Skin of body (tissue), 1 donor: ENCODE measurements at regions not wholly inside any gene's neighbourhood (a gene's known extent, or its start where the extent isn't known, plus 50 kb on each side); places are given as distances from the start of the nearest gene placed in this dataset.

ENCODE experiments used
- DNase-seq: peaks from one replicate; lab custom pipeline; 2025; lab: John Stamatoyannopoulos, UW

DNA sequence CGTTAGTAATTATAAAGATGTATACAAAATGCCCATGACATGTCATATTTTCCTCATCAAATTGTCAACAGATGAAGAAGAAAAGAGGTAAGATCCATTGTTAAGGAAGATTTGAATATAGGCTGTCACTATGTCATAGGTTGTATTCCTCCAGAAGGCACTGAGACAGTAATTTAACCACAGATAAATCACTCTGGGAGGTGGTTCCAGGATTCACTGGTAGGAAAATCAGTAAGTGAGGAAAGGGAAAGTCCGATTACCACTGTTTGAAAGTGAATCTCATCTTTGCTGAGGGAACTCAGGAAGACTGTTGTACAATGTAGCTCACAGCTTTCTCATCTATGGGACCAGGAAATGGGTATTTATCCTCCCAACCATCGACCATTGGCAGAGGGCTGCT, 152.8 kb upstream of the TMEFF2 start:
- no peak for DNase-seq

GRCh38 chr2:192345287-192345686, 150.6 kb upstream of the TMEFF2 start:
- DNase-seq: no peak

- no peak for DNase-seq
Measured at GRCh38 chr2:192333642-192334041, 138.9 kb upstream of the TMEFF2 start.

- no peak for DNase-seq
Measured at GRCh38 chr2:192328297-192328696, 133.6 kb upstream of the TMEFF2 start.

DNA sequence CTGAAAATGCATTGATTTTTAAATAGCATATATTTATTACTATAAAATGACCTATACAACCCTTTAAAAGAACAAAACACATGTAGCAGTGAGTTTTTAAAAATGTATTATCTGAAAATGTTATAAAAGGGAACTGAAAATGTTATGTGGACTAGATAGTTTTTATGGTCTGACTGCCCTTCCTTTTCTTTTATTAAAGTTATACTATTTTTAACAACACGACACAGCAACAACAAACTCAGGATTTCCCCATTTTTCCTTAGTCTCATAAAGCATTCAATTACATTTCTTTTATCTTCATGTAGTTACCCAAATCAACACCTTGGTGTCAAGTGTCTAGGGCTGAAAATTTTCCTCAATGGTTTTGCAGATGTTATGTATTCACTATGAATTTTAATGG, 132.8 kb upstream of the TMEFF2 start:
- no peak for DNase-seq

- no peak for DNase-seq
Measured at GRCh38 chr2:192315543-192315942, 120.8 kb upstream of the TMEFF2 start.

DNA sequence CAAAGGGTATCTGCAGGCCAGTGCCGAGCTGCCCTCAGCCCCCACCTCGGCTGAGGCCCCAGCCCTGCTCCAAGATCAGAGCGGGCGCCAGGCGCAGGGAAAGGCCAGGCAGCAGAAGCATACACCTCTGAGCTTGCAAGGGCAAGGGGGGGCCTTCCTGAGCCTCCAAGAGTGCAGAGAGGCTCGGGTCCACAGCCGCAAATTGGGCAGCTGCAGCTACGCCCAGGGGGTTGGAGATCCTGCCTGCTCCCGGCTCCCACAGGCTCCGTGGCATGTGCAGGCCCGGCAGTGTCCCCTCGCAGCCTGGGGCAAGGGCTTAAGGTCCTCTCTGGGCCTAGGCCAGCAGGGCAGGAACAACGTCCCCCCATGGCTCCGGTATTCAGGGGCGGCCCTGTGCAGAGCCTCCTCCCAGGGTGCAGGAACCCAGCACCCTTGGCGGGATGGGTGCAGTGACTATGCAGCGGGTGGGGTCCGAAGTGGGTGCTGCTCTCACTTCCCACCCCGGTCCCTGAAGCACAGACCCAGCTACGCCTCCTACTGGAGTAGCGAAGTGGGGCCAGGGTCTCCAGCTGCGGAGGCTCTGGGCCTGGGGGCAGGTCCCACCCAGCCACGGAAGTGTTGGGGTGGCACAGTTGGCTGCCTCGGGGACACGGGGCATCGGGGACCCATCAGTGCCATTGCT, 120.2 kb upstream of the TMEFF2 start:
- no peak for DNase-seq

GRCh38 chr2:192313773-192314172, 119.0 kb upstream of the TMEFF2 start:
- DNase-seq: no peak

GRCh38 chr2:192311701-192312460, 117.1 kb upstream of the TMEFF2 start:
- DNase-seq: no peak

- DNase-seq: no peak
Measured at GRCh38 chr2:192307530-192307929, 112.8 kb upstream of the TMEFF2 start.

- DNase-seq: no peak
Measured at GRCh38 chr2:192298664-192299063, 103.9 kb upstream of the TMEFF2 start.

- DNase-seq: no peak
Measured at GRCh38 chr2:192292478-192292877, 97.7 kb upstream of the TMEFF2 start.

DNA sequence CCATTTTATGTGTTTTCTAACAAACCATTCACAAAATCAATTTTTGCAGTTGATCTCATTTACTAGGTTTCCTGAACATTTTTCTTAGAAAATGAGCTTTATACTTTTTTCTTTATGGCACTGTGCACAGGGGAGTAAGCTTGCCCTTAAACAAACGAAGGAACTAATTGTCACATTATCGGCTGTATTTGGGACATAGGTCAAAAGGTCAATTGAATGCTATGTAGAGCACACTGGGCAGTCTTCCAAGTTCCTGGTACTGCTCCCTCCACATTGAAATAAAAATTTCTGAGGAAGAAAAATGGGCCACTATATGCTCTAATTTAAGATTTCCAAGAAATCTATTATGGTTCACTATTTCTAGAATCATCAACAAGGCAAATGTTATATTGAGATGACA, 93.6 kb upstream of the TMEFF2 start:
- no peak for DNase-seq

DNA sequence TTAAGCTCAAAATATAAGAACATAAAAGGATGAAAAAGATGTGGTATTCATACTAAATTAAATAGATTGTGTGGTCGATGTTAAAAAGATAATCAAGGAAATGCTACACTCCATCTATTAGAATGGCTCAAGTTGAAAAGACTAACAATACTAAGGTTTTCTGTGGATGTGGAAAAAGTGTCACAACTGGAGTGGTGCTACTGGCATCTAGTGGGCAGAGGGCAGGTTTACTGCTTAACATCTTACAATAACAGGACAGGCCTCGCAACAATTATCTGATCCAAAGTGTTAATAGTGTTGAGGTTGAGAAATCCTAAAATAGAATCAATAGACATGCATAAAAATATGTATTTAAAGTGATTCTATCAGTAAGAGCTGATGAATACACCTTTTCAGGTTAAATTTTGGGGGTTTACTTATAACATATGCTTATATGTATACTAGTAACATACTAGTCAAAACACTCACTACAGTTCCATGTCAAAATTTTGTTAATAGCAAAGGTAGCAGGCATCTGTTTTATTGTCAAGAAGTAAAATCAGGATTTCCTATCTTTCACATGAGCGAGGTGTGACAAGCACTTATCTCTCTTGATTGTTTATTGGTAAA, 91.5 kb upstream of the TMEFF2 start:
- DNase-seq: no peak

- DNase-seq: no peak
Measured at GRCh38 chr2:192283450-192283849, 88.7 kb upstream of the TMEFF2 start.

DNA sequence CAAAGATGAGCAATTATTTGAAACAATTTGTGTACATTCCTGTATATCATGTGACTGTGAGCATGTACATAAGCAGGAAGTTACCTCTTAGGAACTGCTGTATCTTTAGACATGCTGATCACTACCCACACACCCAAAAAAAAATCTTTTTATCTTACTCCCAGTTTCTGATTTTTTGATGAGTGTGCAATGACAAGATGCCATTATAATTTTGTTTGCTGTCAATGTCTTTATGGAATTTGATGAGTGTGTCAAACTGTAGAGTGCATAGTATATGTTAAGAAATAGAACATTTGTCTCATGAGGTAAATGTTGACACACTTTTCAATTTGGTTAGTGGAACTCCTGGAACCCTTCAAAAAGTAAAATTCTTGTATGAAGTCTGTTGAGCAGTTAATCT, 84.0 kb upstream of the TMEFF2 start:
- DNase-seq: no peak

DNA sequence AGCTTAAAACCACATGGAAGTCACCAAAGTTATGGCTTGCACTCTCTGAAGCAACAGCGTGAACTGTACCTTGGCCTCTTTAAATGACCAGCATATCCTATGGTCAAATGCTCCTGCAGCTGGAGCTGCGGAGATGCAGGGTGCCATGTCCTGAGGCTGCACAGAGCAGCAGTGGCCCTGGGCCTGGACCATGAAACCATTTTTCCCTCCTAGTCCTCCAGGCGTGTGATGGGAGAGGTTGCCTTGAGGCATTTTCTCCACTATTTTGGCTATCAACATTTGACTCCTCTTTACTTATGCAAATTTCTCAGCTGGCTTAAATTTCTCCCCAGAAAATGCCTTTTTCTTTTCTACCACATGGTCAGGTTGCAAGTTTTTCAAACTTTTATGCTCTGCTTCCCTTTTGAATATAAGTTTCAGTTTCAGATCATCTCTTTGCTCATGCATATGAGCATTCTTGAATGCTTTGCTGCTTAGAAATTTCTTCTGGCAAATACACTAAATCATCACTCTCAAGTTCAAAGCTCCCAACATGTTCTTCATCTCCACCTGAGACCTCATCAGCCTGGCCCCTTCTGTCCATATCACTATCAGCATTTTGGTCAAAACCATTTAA, 82.9 kb upstream of the TMEFF2 start:
- no peak for DNase-seq

DNA sequence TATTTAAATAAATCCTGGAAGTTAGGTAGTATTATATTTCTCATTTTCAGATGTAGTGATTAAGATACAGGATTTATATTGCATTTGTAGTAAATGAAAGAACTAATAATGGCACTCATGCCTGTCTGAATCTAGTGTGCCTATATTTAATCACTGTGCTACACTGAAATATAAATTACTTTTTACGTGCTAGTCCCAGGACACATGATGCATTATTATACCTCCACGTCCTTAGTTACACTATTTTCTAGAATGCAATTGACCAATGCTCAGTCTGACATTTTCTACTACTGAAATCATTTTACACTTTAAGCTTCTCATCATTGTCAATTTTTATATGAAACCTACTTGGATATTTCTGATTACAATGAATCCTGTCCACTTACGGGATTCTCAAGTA, 80.9 kb upstream of the TMEFF2 start:
- DNase-seq: no peak

DNA sequence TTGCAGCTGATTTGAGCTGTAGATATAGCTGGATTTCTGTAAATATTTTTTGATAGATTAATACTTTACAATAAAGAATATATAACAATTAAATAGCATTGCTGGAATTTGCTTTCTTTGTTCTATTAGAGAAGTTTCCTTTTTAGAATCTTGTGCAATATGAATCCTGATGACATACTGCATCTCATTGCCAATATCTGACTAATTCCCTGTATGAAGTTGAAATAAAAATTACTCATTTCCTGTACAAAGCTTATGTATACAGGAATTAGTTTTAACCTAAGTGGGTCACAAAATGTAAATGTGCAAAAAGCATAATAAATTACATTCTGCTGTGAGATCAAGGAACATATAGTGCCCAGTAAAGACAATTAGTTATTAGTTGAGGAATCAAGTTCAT, 72.8 kb upstream of the TMEFF2 start:
- peak; percentile 14 for DNase-seq

- no peak for DNase-seq
Measured at GRCh38 chr2:192265751-192266150, 71.0 kb upstream of the TMEFF2 start.

DNA sequence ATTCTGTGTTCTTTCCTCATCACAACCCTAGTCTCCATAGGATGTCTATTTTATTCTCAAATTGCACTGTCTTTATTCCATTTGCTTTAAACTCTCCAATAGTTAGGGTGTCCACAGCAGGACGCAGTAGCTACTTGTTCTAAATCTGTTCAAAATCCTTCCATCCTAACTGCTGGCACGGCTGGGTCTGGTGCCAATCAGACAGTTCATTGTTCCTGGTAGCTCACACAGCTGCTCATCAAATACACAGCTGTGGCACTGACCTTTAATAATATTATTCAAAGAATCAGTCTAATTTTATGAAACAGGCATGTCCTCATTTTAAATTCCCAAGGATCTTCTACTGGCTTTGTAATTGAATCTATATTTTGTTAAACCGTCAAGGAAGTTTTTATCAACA, 59.7 kb upstream of the TMEFF2 start:
- DNase-seq: no peak

DNA sequence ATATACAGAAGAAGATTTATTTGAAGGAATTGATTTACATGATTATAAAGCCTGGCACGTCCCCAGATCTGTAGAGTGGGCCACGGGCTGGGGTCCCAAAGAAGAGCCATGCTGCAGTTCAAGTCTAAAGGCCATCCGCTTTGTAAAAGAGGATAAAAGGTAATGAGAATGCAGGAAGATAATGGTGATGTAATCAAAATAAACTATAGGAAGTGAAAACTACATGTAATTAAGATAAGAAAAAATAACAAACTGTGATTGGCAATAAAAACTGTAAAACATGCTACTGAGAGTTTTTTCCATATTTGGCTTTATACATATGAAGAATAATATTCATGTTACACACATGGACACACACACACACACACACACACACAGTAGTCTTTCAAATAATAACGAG, 59.0 kb upstream of the TMEFF2 start:
- no peak for DNase-seq
